ENCODE measurements at regions not wholly inside any gene's neighbourhood (a gene's known extent, or its start where the extent isn't known, plus 50 kb on each side); places are given as distances from the start of the nearest gene placed in this dataset.

GRCh38 chr11:30106222-30107181 lies 89.7 kb upstream of the KCNA4 start:
- intact Hi-C loops (cut with DNase I), result no loop called here
- 28% methylated on average over 6 of the region's 6 CpGs for WGBS (ENCODE audit: insufficient coverage, low coverage, low lambda C conversion rate, missing lambda C conversion rate)
- TF ChIP-seq CTCF (IDR thresholded peaks at IDR 0.05), result no peak
- Histone ChIP-seq H3K4me3 (no peak overlapping the region), H3K4me1 (no peaks in the 10 kb centered on the region), H3K36me3 (no peaks in the 10 kb centered on the region), H3K9me3 (no peaks in the 10 kb centered on the region), H3K27ac (no peak overlapping the region), H3K27me3 (no peaks in the 10 kb centered on the region)
- DNase-seq, result no peak
- ATAC-seq, result no peak

GRCh38 chr11:30107899-30108298 lies 91.1 kb upstream of the KCNA4 start:
- DNase-seq (no peak), ATAC-seq (no peak)
- TF ChIP-seq CTCF (IDR thresholded peaks at IDR 0.05), result no peak
- TF ChIP-seq POLR2A (IDR thresholded peaks at IDR 0.05), result no peak
- Histone ChIP-seq H3K36me3 (no peaks in the 10 kb centered on the region), H3K9me3 (no peaks in the 10 kb centered on the region), H3K4me1 (no peaks in the 10 kb centered on the region), H3K4me3 (no peak overlapping the region), H3K27ac (no peak overlapping the region), H3K27me3 (no peaks in the 10 kb centered on the region)
- intact Hi-C loops (cut with DNase I), result no loop called here
- WGBS (ENCODE audit: insufficient coverage, low coverage, low lambda C conversion rate, missing lambda C conversion rate), result 41% methylated on average over 2 of the region's 2 CpGs

- Histone ChIP-seq H3K9me3 (no peaks in the 10 kb centered on the region), H3K4me3 (no peak overlapping the region), H3K4me1 (no peaks in the 10 kb centered on the region), H3K36me3 (no peaks in the 10 kb centered on the region), H3K27ac (no peak overlapping the region), H3K27me3 (no peaks in the 10 kb centered on the region)
- ATAC-seq, result no peak
- 74% methylated on average over 4 of the region's 4 CpGs for WGBS (ENCODE audit: insufficient coverage, low coverage, low lambda C conversion rate, missing lambda C conversion rate)
- no peak for DNase-seq
- intact Hi-C loops (cut with DNase I), result no loop called here
- no peak for TF ChIP-seq POLR2A (IDR thresholded peaks at IDR 0.05)
- no peak for TF ChIP-seq CTCF (IDR thresholded peaks at IDR 0.05)
These were observed 92.9 kb upstream of the KCNA4 start for GRCh38 chr11:30109774-30110173.

GRCh38 chr11:30110691-30111090 lies 93.9 kb upstream of the KCNA4 start:
- DNase-seq, result no peak
- H3K27me3 ChIP-seq, result no peaks in the 10 kb centered on the region
- 47% methylated on average over 3 of the region's 3 CpGs for WGBS (ENCODE audit: insufficient coverage, low coverage, low lambda C conversion rate, missing lambda C conversion rate)
- H3K27ac ChIP-seq, result no peak overlapping the region
- H3K4me3 ChIP-seq, result no peak overlapping the region
- H3K4me1 ChIP-seq, result no peaks in the 10 kb centered on the region
- intact Hi-C loops (cut with DNase I), result no loop called here
- no peak for ATAC-seq
- no peaks in the 10 kb centered on the region for H3K9me3 ChIP-seq
- no peak for TF ChIP-seq POLR2A (IDR thresholded peaks at IDR 0.05)
- no peak for TF ChIP-seq CTCF (IDR thresholded peaks at IDR 0.05)
- no peaks in the 10 kb centered on the region for H3K36me3 ChIP-seq

Data from right lobe of liver (tissue), 6 donors.